AG04450 (cell line): ENCODE measurements at regions not wholly inside any gene's neighbourhood (a gene's known extent, or its start where the extent isn't known, plus 50 kb on each side); places are given as distances from the start of the nearest gene placed in this dataset.

Experiments used
- CTCF ChIA-PET: fragments of 300-600, 350-600 bp; formaldehyde crosslinking; extraction: SDS; loops from one replicate; lab custom pipeline; 2022; ENCODE audit warnings: antibody characterized with exemption, inconsistent platforms; lab: Charles Lee
- POLR2A ChIA-PET: fragments of 350-600 bp; formaldehyde crosslinking; extraction: SDS; loops from one replicate; lab custom pipeline; 2021; ENCODE audit warnings: antibody characterized with exemption, inconsistent platforms; lab: Yijun Ruan, JAX
- DNase-seq: peaks from one replicate; pipeline ENCODE4 v3.0.0-alpha.2; 2011; ENCODE audit warnings: low read depth, low spot score
- H3K27ac ChIP-seq: one replicate; pipeline ENCODE4 v1.5.1; 2012; ENCODE audit warnings: low read depth, low read length, control low read depth
- H3K27me3 ChIP-seq: one replicate; pipeline ENCODE4 v1.6.0; 2012; ENCODE audit warnings: low read length; ENCODE audit not compliant: control insufficient read depth, insufficient read depth
- H3K4me3 ChIP-seq: 2 replicates; pipeline ENCODE4 v1.5.1; 2011; ENCODE audit warnings: mild to moderate bottlenecking, low read depth, low read length, control low read depth
- H3K9me3 ChIP-seq: 2 replicates; pipeline ENCODE4 v1.5.1; 2012; ENCODE audit warnings: low read length; ENCODE audit not compliant: control insufficient read depth, insufficient read depth
- CTCF ChIP-seq: IDR thresholded peaks from 2 replicates; pipeline ENCODE4 v1.5.1; 2011; ENCODE audit warnings: low read depth, low read length, control low read depth, inconsistent platforms

GRCh38 chr9:82443312-82443711 lies 454.7 kb downstream of the SPATA31D1 start:
- POLR2A ChIA-PET, result no interaction called here
- no peak overlapping the region for H3K27ac ChIP-seq

GRCh38 chr9:82445556-82445955 lies 457.0 kb downstream of the SPATA31D1 start:
- no peak for TF ChIP-seq CTCF
- DNase-seq, result no peak
- CTCF ChIA-PET, result no interaction called here
- POLR2A ChIA-PET, result no interaction called here
- H3K27me3 ChIP-seq, result no peaks in the 10 kb centered on the region
- H3K27ac ChIP-seq, result no peak overlapping the region
- H3K4me3 ChIP-seq, result no peak overlapping the region
- H3K9me3 ChIP-seq, result peaks cover 8% of the 10 kb centered on the region

More at GRCh38 chr9:82443312-82443711, 454.7 kb downstream of the SPATA31D1 start:
- H3K27me3 ChIP-seq, result no peaks in the 10 kb centered on the region
- no peak for DNase-seq
- no peak for TF ChIP-seq CTCF
- peaks cover 10% of the 10 kb centered on the region for H3K9me3 ChIP-seq
- H3K4me3 ChIP-seq, result no peak overlapping the region
- CTCF ChIA-PET, result no interaction called here

- POLR2A ChIA-PET, result interaction anchor here (0.5 kb wide), 1 partner anchor 28 kb away, joined by 5 read pairs; no protein-coding TSS in a partner anchor
- TF ChIP-seq CTCF, result no peak
- CTCF ChIA-PET, result no interaction called here
- no peak overlapping the region for H3K4me3 ChIP-seq
- H3K27me3 ChIP-seq, result no peaks in the 10 kb centered on the region
- DNase-seq, result no peak
- no peak overlapping the region for H3K27ac ChIP-seq
- peaks cover 3% of the 10 kb centered on the region; the same call in 1 of the 2 replicates for H3K9me3 ChIP-seq
Observed at GRCh38 chr9:82447343-82447742, 458.8 kb downstream of the SPATA31D1 start.

DNA sequence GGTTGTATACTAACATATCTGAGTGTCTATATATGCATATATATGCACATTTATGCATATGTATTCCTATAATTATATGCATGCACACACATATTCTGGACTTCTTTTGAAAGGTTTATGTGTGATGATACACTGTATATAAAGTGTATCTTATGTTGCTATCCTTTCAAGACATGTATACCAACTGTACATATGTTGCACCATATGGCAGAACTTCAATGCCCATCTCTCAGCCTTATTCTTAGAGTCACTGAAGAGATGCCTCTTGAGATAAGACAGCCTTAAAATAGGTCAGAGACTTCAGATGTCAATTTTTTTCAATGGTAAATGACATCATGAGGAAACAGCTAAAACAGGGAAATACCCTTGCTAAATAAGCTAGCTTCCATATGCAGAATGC lies 461.4 kb downstream of the SPATA31D1 start:
- Histone ChIP-seq H3K27ac (no peak overlapping the region), H3K9me3 (peaks cover 3% of the 10 kb centered on the region; the same call in 1 of the 2 replicates), H3K27me3 (no peaks in the 10 kb centered on the region), H3K4me3 (no peak overlapping the region)
- DNase-seq, result no peak
- no peak for TF ChIP-seq CTCF
- ChIA-PET POLR2A (no interaction called here), CTCF (interaction anchor here (0.6 kb wide), 1 partner anchor 159 kb away, joined by 3 read pairs; no protein-coding TSS in a partner anchor)

DNA sequence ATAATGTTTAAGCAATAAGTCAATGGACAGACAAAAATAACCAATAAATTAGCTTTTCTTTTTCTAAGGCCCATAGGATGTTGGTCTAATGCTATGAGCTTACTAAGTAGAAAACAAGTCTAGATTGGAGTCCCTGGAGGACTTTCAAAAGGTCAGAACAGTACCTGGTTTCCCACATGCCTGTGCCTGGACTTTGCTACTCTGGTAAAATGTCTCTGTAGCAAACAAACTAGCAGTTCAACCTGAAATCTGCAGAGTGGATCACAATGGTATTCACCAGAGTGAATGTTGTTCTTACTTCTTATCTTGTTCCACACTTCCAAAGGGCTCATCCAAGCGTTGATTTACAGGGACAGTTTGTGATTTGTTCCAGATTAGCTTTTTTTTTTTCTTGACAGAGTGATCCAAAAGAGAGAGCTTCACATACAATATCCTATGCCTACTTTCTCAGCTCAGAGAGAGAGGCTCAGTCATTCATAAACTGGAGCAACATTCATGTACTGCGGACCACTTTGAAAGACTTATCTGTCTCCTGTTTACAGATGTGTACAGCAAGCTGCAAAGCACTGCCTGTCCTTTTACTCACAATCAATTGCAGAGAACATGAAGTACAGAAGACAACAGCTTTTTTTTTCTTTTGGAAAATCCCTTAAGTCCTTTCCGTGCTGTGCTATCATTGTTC lies 466.1 kb downstream of the SPATA31D1 start:
- TF ChIP-seq CTCF, result no peak
- no peak for DNase-seq
- no peak overlapping the region for H3K27ac ChIP-seq
- CTCF ChIA-PET, result no interaction called here
- no peaks in the 10 kb centered on the region; the same call in 1 of the 2 replicates for H3K9me3 ChIP-seq
- POLR2A ChIA-PET, result no interaction called here
- no peaks in the 10 kb centered on the region for H3K27me3 ChIP-seq
- no peak overlapping the region for H3K4me3 ChIP-seq
